DND-41 (cell line): ENCODE measurements at regions not wholly inside any gene's neighbourhood (a gene's known extent, or its start where the extent isn't known, plus 50 kb on each side); places are given as distances from the start of the nearest gene placed in this dataset.
"Not testable (repeated sequence)": the region's sequence is repeated elsewhere in the genome, so short reads cannot be mapped to it uniquely, and the experiment has no call there.

Source experiments
- ATAC-seq: fragments of 200-7000 bp; cut with Tn5 transposase; 3 replicates; pipeline ENCODE4 v1.9.1; 2021; ENCODE audit warnings: low read depth; ENCODE audit not compliant: insufficient read depth
- DNase-seq: peaks from one replicate; pipeline ENCODE4 v3.0.0-alpha.2; 2020
- H2AFZ ChIP-seq: 2 replicates; pipeline ENCODE4 v1.6.0; 2012; ENCODE audit warnings: low read depth, low read length
- H3K27ac ChIP-seq: 2 replicates; pipeline ENCODE4 v1.5.1; 2012; ENCODE audit warnings: low read length, inconsistent platforms
- H3K27me3 ChIP-seq: fragments of 200-600 bp; sonication (generic); 2 replicates; pipeline ENCODE4 v1.6.0; 2012; ENCODE audit warnings: low read length, mild to moderate bottlenecking, inconsistent platforms; ENCODE audit not compliant: insufficient read depth, poor library complexity
- H3K36me3 ChIP-seq: 2 replicates; pipeline ENCODE4 v1.5.1; 2012; ENCODE audit warnings: low read length, inconsistent platforms; ENCODE audit not compliant: insufficient read depth
- H3K4me1 ChIP-seq: 2 replicates; pipeline ENCODE4 v1.5.1; 2012; ENCODE audit warnings: mild to moderate bottlenecking, low read length; ENCODE audit not compliant: insufficient read depth
- H3K4me2 ChIP-seq: 2 replicates; pipeline ENCODE4 v1.6.0; 2012; ENCODE audit warnings: mild to moderate bottlenecking, moderate library complexity, low read length, inconsistent platforms; ENCODE audit not compliant: insufficient read depth
- H3K4me3 ChIP-seq, 2 experiments: fragments of 200-600 bp in 1 of 2; shearing (Covaris generic) in 1 of 2; 2 replicates each; pipeline ENCODE4 v1.5.1; 2012 to 2016; ENCODE audit warnings: inconsistent platforms in 2 of 2, low read length in 2 of 2, mild to moderate bottlenecking in 2 of 2, low read depth in 1 of 2, moderate library complexity in 1 of 2
- H3K79me2 ChIP-seq: 2 replicates; pipeline ENCODE4 v1.6.0; 2012; ENCODE audit warnings: low read length, inconsistent platforms; ENCODE audit not compliant: insufficient read depth
- H3K9ac ChIP-seq: 2 replicates; pipeline ENCODE4 v1.6.0; 2012; ENCODE audit warnings: low read depth, mild to moderate bottlenecking, inconsistent platforms, low read length, moderate library complexity
- H3K9me3 ChIP-seq: 2 replicates; pipeline ENCODE4 v1.5.1; 2012; ENCODE audit warnings: low read length, moderate library complexity, mild to moderate bottlenecking, inconsistent platforms; ENCODE audit not compliant: insufficient read depth, severe bottlenecking
- H4K20me1 ChIP-seq: 2 replicates; pipeline ENCODE4 v1.6.0; 2012; ENCODE audit warnings: low read length; ENCODE audit not compliant: insufficient read depth

- not testable (repeated sequence) for H3K9ac ChIP-seq, H3K79me2 ChIP-seq, H3K4me3 ChIP-seq, H3K27ac ChIP-seq, H3K9me3 ChIP-seq, H3K36me3 ChIP-seq, DNase-seq, H3K4me1 ChIP-seq, H3K4me2 ChIP-seq, H2AFZ ChIP-seq, ATAC-seq, H4K20me1 ChIP-seq, H3K27me3 ChIP-seq
Observed at GRCh38 chr2:90105142-90105541, 1413.7 kb downstream of the RPIA start.

- H4K20me1 ChIP-seq, ATAC-seq, H3K4me1 ChIP-seq, DNase-seq, H3K9me3 ChIP-seq, H3K27me3 ChIP-seq, H3K4me2 ChIP-seq, H3K36me3 ChIP-seq, H2AFZ ChIP-seq, H3K79me2 ChIP-seq, H3K27ac ChIP-seq, H3K4me3 ChIP-seq, H3K9ac ChIP-seq: not testable (repeated sequence)
Observed at GRCh38 chr2:90123409-90123808, 1431.9 kb downstream of the RPIA start.

DNA sequence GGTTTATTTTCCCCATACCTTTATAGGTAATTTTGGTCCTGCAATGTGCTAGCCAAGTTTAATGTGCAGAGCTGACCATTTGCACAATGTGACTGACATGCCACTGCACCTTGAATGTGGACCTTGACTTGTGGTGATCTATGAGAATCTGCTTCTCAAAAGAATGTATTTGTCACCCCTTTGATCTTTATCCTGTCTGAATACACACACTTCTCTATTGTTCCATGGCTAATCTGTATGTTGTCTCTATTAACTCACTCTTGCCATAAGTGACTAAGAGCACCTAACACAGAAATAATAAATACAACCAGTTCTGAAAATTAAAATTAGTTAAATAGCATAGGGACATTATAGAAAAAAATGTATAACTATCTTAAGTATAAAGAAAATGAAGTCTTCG lies 1447.6 kb downstream of the RPIA start:
- not testable (repeated sequence) for H3K9me3 ChIP-seq, DNase-seq, ATAC-seq, H3K27ac ChIP-seq, H4K20me1 ChIP-seq, H3K27me3 ChIP-seq, H3K4me3 ChIP-seq, H3K9ac ChIP-seq, H2AFZ ChIP-seq, H3K36me3 ChIP-seq, H3K79me2 ChIP-seq, H3K4me2 ChIP-seq, H3K4me1 ChIP-seq

- ATAC-seq, H3K27me3 ChIP-seq, H3K36me3 ChIP-seq, H3K9ac ChIP-seq, H3K9me3 ChIP-seq, H3K4me3 ChIP-seq, H3K79me2 ChIP-seq, DNase-seq, H3K4me2 ChIP-seq, H2AFZ ChIP-seq, H3K4me1 ChIP-seq, H4K20me1 ChIP-seq, H3K27ac ChIP-seq: not testable (repeated sequence)
Observed at GRCh38 chr2:90141558-90141957, 1450.1 kb downstream of the RPIA start.

DNA sequence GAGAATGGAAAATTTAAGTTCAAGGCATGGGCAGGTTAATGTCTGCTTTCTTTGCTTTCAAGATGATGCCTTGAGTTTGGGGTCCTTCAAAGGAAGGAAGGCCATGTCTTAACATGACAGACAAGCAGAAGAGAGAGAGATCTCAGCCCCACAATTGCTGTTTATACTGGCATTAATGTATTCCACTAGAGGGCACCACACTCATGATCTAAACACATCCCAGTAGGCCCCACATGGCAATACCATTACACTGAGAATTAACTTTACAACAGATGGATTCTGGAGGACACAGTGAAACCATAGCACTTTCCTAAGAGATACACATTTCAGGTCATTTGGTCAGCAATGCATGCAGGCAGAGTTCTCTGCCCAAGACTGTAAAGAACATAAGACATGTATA lies 1460.3 kb downstream of the RPIA start:
- not testable (repeated sequence) for H4K20me1 ChIP-seq, DNase-seq, H3K4me2 ChIP-seq, H3K9ac ChIP-seq, H2AFZ ChIP-seq, H3K4me1 ChIP-seq, H3K27ac ChIP-seq, H3K36me3 ChIP-seq, H3K79me2 ChIP-seq, ATAC-seq, H3K27me3 ChIP-seq, H3K4me3 ChIP-seq, H3K9me3 ChIP-seq

DNA sequence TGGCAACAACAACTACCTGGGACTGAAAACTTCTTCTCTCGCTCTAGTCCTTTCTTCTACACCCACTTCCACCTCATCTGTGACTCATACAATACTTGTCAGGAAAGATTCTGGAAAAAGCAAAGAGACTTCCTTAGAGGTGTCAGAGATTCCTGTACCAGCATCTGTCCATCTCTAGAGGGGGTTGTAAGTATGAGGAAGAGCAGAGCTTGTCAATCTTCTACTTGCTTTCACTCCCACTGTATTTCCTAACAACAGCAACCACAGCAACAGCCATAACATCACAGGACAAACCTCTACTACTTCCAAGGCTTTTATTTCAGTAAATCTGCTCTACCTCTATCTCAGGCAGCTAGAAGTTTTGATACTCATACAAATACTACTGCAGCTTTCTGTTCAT lies 1479.5 kb downstream of the RPIA start:
- not testable (repeated sequence) for H3K27ac ChIP-seq, H3K4me1 ChIP-seq, H3K36me3 ChIP-seq, H4K20me1 ChIP-seq, DNase-seq, H2AFZ ChIP-seq, H3K9me3 ChIP-seq, H3K4me3 ChIP-seq, H3K79me2 ChIP-seq, H3K9ac ChIP-seq, H3K27me3 ChIP-seq, ATAC-seq, H3K4me2 ChIP-seq

GRCh38 chr2:90173081-90173480 lies 1481.6 kb downstream of the RPIA start:
- H3K36me3 ChIP-seq, H3K27ac ChIP-seq, H3K4me3 ChIP-seq, H3K9me3 ChIP-seq, DNase-seq, H3K9ac ChIP-seq, H3K4me1 ChIP-seq, H4K20me1 ChIP-seq, H3K27me3 ChIP-seq, H2AFZ ChIP-seq, ATAC-seq, H3K4me2 ChIP-seq, H3K79me2 ChIP-seq: not testable (repeated sequence)

- not testable (repeated sequence) for H3K4me2 ChIP-seq, H3K27me3 ChIP-seq, H3K9me3 ChIP-seq, H3K4me1 ChIP-seq, H3K4me3 ChIP-seq, H4K20me1 ChIP-seq, DNase-seq, H3K36me3 ChIP-seq, H2AFZ ChIP-seq, H3K27ac ChIP-seq, H3K79me2 ChIP-seq, ATAC-seq, H3K9ac ChIP-seq
Observed at GRCh38 chr2:90179591-90179990, 1488.1 kb downstream of the RPIA start.
